H9 (cell line): ENCODE measurements at regions not wholly inside any gene's neighbourhood (a gene's known extent, or its start where the extent isn't known, plus 50 kb on each side); places are given as distances from the start of the nearest gene placed in this dataset.

ENCODE experiments used
- DNase-seq: peaks from one replicate; pipeline ENCODE4 v3.0.0-alpha.2; 2017
- H2AFZ ChIP-seq: one replicate; pipeline ENCODE4 v1.6.1; 2013; ENCODE audit warnings: mild to moderate bottlenecking, low read length, control low read depth, moderate library complexity
- H2AK5ac ChIP-seq: 2 replicates; pipeline ENCODE4 v1.6.1; 2013; ENCODE audit warnings: low read length, control low read depth, mixed read lengths; ENCODE audit not compliant: insufficient read length
- H2BK120ac ChIP-seq: one replicate; pipeline ENCODE4 v1.6.1; 2013; ENCODE audit warnings: low read depth, mild to moderate bottlenecking, low read length, control low read depth, inconsistent platforms; ENCODE audit not compliant: poor library complexity, severe bottlenecking
- H2BK12ac ChIP-seq: 2 replicates; pipeline ENCODE4 v1.6.1; 2013; ENCODE audit warnings: low read length, control low read depth, mixed read lengths, low read depth; ENCODE audit not compliant: insufficient read length
- H2BK15ac ChIP-seq: 2 replicates; pipeline ENCODE4 v1.6.1; 2013; ENCODE audit warnings: low read depth, low read length, control low read depth
- H2BK20ac ChIP-seq: one replicate; pipeline ENCODE4 v1.6.1; 2013; ENCODE audit warnings: low read depth, mild to moderate bottlenecking, low read length, control low read depth, inconsistent platforms; ENCODE audit not compliant: poor library complexity, severe bottlenecking
- H2BK5ac ChIP-seq: 2 replicates; pipeline ENCODE4 v1.6.1; 2013; ENCODE audit warnings: low read length, control low read depth, mixed read lengths; ENCODE audit not compliant: insufficient read length
- H3K14ac ChIP-seq: 2 replicates; pipeline ENCODE4 v1.6.1; 2013; ENCODE audit warnings: low read length, control low read depth; ENCODE audit not compliant: insufficient read depth
- H3K18ac ChIP-seq: 2 replicates; pipeline ENCODE4 v1.6.1; 2013; ENCODE audit warnings: low read depth, mild to moderate bottlenecking, mixed read lengths, low read length, control low read depth; ENCODE audit not compliant: insufficient read length
- H3K23ac ChIP-seq: 2 replicates; pipeline ENCODE4 v1.6.1; 2013; ENCODE audit warnings: low read length, control low read depth, mixed read lengths, low read depth; ENCODE audit not compliant: insufficient read length
- H3K23me2 ChIP-seq: 2 replicates; pipeline ENCODE4 v1.6.1; 2013; ENCODE audit warnings: low read depth, mild to moderate bottlenecking, mixed read lengths, low read length, control low read depth; ENCODE audit not compliant: insufficient read length, poor library complexity, severe bottlenecking
- H3K27ac ChIP-seq: 2 replicates; pipeline ENCODE4 v1.5.1; 2013; ENCODE audit warnings: low read length, control low read depth, mixed read lengths, low read depth; ENCODE audit not compliant: insufficient read length
- H3K27me3 ChIP-seq: 2 replicates; pipeline ENCODE4 v1.6.1; 2013; ENCODE audit warnings: low read length, control low read depth, inconsistent platforms; ENCODE audit not compliant: insufficient read depth
- H3K4ac ChIP-seq: 2 replicates; pipeline ENCODE4 v1.6.1; 2013; ENCODE audit warnings: low read depth, mild to moderate bottlenecking, control low read depth, inconsistent platforms, low read length, moderate library complexity
- H3K4me1 ChIP-seq: 2 replicates; pipeline ENCODE4 v1.6.1; 2013; ENCODE audit warnings: low read length, control low read depth, inconsistent platforms; ENCODE audit not compliant: insufficient read depth
- H3K4me2 ChIP-seq: 2 replicates; pipeline ENCODE4 v1.6.1; 2013; ENCODE audit warnings: low read length, control low read depth, mixed read lengths; ENCODE audit not compliant: insufficient read length, insufficient read depth
- H3K56ac ChIP-seq: 2 replicates; pipeline ENCODE4 v1.6.1; 2013; ENCODE audit warnings: low read depth, mild to moderate bottlenecking, mixed read lengths, low read length, control low read depth; ENCODE audit not compliant: insufficient read length
- H3K79me1 ChIP-seq: 2 replicates; pipeline ENCODE4 v1.6.1; 2013; ENCODE audit warnings: low read depth, mild to moderate bottlenecking, moderate library complexity, low read length, control low read depth, inconsistent platforms; ENCODE audit not compliant: insufficient read depth, poor library complexity, severe bottlenecking
- H3K79me2 ChIP-seq: 2 replicates; pipeline ENCODE4 v1.6.1; 2013; ENCODE audit warnings: low read length, control low read depth, inconsistent platforms; ENCODE audit not compliant: insufficient read depth
- H3K9ac ChIP-seq: 2 replicates; pipeline ENCODE4 v1.6.1; 2013; ENCODE audit warnings: low read length, control low read depth, mixed read lengths; ENCODE audit not compliant: insufficient read length; ENCODE audit errors: extremely low read depth
- H3K9me3 ChIP-seq: one replicate; pipeline ENCODE4 v1.6.1; 2013; ENCODE audit warnings: low read depth, low read length, inconsistent platforms; ENCODE audit not compliant: control insufficient read depth
- H3T11ph ChIP-seq: one replicate; pipeline ENCODE4 v1.6.1; 2013; ENCODE audit warnings: mild to moderate bottlenecking, low read length, control low read depth, inconsistent platforms
- H4K20me1 ChIP-seq: one replicate; pipeline ENCODE4 v1.6.1; 2013; ENCODE audit not compliant: control insufficient read depth, insufficient read length, insufficient read depth
- H4K5ac ChIP-seq: 2 replicates; pipeline ENCODE4 v1.6.1; 2013; ENCODE audit warnings: low read depth, mild to moderate bottlenecking, mixed read lengths, low read length, control low read depth; ENCODE audit not compliant: insufficient read length
- H4K8ac ChIP-seq: replicated peaks from 2 replicates; pipeline ENCODE4 v1.6.1; 2013; ENCODE audit warnings: low read length, control low read depth, mixed read lengths, low read depth; ENCODE audit not compliant: insufficient read length
- H4K91ac ChIP-seq: 2 replicates; pipeline ENCODE4 v1.6.1; 2013; ENCODE audit warnings: low read depth, mild to moderate bottlenecking, moderate library complexity, mixed read lengths, low read length, control low read depth; ENCODE audit not compliant: insufficient read length
- H3K27ac Mint-ChIP-seq, 3 experiments: 2 replicates in 2 of 3; 3 replicates in 1 of 3; pipeline ENCODE4 v1.8.0; 2020 to 2021; ENCODE audit warnings: mixed read lengths in 3 of 3, mild to moderate bottlenecking in 1 of 3, moderate library complexity in 1 of 3
- H3K27me3 Mint-ChIP-seq: 2 replicates; pipeline ENCODE4 v1.8.0; 2021; ENCODE audit warnings: low read depth, mild to moderate bottlenecking, moderate library complexity, mixed read lengths
- H3K36me3 Mint-ChIP-seq, 3 experiments: 2 replicates in 2 of 3; 3 replicates in 1 of 3; pipeline ENCODE4 v1.8.0; 2020 to 2021; ENCODE audit warnings: low read depth in 3 of 3, mixed read lengths in 3 of 3; ENCODE audit not compliant: insufficient read depth in 1 of 3
- H3K4me1 Mint-ChIP-seq, 2 experiments: 2 replicates each; pipeline ENCODE4 v1.8.0; 2020; ENCODE audit warnings: mixed read lengths in 2 of 2
- H3K4me3 Mint-ChIP-seq, 2 experiments: 2 replicates in 1 of 2; 3 replicates in 1 of 2; pipeline ENCODE4 v1.8.0; 2020 to 2021; ENCODE audit warnings: mild to moderate bottlenecking in 2 of 2, mixed read lengths in 2 of 2, moderate library complexity in 1 of 2
- H3K9me3 Mint-ChIP-seq, 2 experiments: 2 replicates in 1 of 2; 3 replicates in 1 of 2; pipeline ENCODE4 v1.8.0; 2020; ENCODE audit warnings: mild to moderate bottlenecking in 2 of 2, mixed read lengths in 2 of 2, moderate library complexity in 1 of 2
- CTCF ChIP-seq: fragments of 200-600 bp; sonication (generic); conservative IDR thresholded peaks from 3 replicates; pipeline ENCODE4 v1.8.0; 2021; ENCODE audit warnings: antibody characterized with exemption, mild to moderate bottlenecking
- WGBS: extraction: QIAGEN DNeasy Blood & Tissue Kit; methylation state at CpG from one replicate; pipeline ENCODE4 v1.1.7; 2013; ENCODE audit warnings: missing lambda C conversion rate, low lambda C conversion rate, mixed read lengths; ENCODE audit not compliant: insufficient read length; ENCODE audit errors: extremely low coverage; 5-methylcytosine and 5-hydroxymethylcytosine counted together

GRCh38 chr2:53067056-53067455 lies 700.5 kb upstream of the CHAC2 start:
- H3T11ph ChIP-seq: no peak overlapping the region
- H4K5ac ChIP-seq: no peak overlapping the region
- Mint-ChIP-seq H3K36me3 (peaks cover 0 to 5% (median 4%) of the 10 kb centered on the region in 3 experiments; a peak in 2 of 7 replicates), H3K27ac (no peak overlapping the region), H3K4me3 (no peak overlapping the region), H3K27me3 (no peaks in the 10 kb centered on the region), H3K4me1 (peaks cover 10 to 15% of the 10 kb centered on the region in 2 experiments), H3K9me3 (peaks cover 5 to 9% of the 10 kb centered on the region in 2 experiments)
- no peaks in the 10 kb centered on the region for H3K23me2 ChIP-seq
- H3K9ac ChIP-seq: no peak overlapping the region
- H3K23ac ChIP-seq: no peak overlapping the region
- H2BK120ac ChIP-seq: no peak overlapping the region
- no CpG with 5 or more reads among the region's 2 CpGs for WGBS
- H3K4ac ChIP-seq: no peak overlapping the region
- H2AFZ ChIP-seq: no peak overlapping the region
- no peaks in the 10 kb centered on the region for H4K20me1 ChIP-seq
- no peaks in the 10 kb centered on the region for H3K79me2 ChIP-seq
- H3K18ac ChIP-seq: no peak overlapping the region
- no peak overlapping the region for H2BK20ac ChIP-seq
- H3K27ac ChIP-seq: no peak overlapping the region
- H2BK15ac ChIP-seq: no peak overlapping the region
- no peaks in the 10 kb centered on the region for H3K4me1 ChIP-seq
- no peak overlapping the region for H2BK12ac ChIP-seq
- no peak overlapping the region for H3K4me2 ChIP-seq
- H2AK5ac ChIP-seq: no peak overlapping the region
- H3K56ac ChIP-seq: no peak overlapping the region
- no peak overlapping the region for H3K14ac ChIP-seq
- no peak overlapping the region for H4K8ac ChIP-seq
- no peak overlapping the region for H2BK5ac ChIP-seq
- no peak for DNase-seq
- H3K79me1 ChIP-seq: no peaks in the 10 kb centered on the region
- no peaks in the 10 kb centered on the region for H3K27me3 ChIP-seq
- H4K91ac ChIP-seq: no peak overlapping the region
- H3K9me3 ChIP-seq: no peaks in the 10 kb centered on the region
- no peak for TF ChIP-seq CTCF
